HG03135 (cell line): ENCODE measurements at regions not wholly inside any gene's neighbourhood (a gene's known extent, or its start where the extent isn't known, plus 50 kb on each side); places are given as distances from the start of the nearest gene placed in this dataset.

Source experiments
- ATAC-seq: cut with Tn5 transposase; IDR thresholded peaks from one replicate; pipeline ENCODE4 v1.9.1; 2021; ENCODE audit warnings: mild to moderate bottlenecking, moderate library complexity; ENCODE audit not compliant: unreplicated experiment

DNA sequence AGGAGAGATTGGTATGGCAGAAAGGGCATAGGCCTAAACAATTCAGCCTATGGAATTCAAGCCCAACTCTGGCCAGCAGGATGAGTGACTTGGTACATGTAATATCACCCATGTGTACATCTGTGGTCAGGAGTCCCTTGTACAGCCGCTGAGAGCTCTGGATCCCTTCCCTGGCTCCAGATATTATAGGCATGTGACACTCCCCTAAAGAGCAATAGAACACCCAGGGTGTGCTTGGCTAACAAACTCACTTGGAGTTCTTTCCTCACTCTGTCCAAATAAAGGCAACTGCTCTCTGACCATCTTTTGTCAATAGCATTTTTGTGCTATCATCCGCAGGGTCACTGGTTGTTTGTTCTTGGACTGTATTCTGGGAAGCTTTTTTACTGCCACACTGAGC, 197.4 kb upstream of the NCKAP5 start:
- ATAC-seq, result no peak

DNA sequence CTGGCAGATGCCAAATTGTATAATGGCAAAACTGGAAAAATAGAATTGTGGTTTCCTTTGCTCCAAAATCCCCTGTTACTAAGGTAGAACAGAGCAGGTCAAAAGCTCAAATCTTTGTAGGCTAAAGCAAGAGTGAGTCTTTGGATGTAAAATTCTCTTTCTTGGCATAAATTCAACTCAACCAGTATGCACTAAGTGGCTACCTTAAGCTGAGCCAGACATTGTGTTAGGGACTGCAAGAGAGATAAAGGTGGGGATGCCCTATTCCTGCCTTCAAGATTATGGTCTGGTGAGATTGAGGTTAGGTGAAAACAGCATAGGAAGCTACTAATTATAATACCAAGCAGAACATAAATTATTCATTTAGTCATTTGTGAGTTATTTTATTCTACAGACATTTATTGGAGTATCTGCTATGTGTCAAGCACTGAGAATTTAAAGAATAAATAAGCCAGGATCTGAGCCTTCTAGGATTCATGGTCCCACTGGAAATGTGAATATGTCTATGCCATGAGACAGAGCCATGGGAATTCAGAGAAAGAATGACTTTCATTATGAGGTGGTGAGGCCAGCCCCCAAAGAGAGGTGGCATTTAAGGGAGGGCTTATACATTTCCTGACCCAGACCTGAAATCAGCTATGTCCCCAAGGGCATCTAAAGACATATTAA, 198.0 kb upstream of the NCKAP5 start:
- no peak for ATAC-seq

DNA sequence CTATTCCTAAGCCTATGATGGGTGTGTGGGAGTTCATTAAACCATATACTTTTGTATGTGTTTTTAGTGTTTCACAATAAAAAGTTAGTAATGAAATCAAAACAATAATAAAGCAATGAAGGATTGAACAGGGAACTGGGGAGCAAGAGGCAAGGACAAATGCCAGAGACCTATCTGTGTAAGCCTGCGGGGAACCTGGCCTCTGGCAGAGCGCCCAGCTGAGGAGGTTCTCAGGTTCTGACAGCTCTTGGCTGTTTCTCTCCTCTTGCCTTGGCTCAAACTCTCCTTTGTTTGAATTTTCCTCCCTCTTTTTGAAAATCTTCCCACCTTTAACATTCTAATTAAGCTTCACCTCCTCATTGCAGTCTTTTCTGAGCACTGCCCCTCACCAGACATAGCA, 200.0 kb upstream of the NCKAP5 start:
- no peak for ATAC-seq

DNA sequence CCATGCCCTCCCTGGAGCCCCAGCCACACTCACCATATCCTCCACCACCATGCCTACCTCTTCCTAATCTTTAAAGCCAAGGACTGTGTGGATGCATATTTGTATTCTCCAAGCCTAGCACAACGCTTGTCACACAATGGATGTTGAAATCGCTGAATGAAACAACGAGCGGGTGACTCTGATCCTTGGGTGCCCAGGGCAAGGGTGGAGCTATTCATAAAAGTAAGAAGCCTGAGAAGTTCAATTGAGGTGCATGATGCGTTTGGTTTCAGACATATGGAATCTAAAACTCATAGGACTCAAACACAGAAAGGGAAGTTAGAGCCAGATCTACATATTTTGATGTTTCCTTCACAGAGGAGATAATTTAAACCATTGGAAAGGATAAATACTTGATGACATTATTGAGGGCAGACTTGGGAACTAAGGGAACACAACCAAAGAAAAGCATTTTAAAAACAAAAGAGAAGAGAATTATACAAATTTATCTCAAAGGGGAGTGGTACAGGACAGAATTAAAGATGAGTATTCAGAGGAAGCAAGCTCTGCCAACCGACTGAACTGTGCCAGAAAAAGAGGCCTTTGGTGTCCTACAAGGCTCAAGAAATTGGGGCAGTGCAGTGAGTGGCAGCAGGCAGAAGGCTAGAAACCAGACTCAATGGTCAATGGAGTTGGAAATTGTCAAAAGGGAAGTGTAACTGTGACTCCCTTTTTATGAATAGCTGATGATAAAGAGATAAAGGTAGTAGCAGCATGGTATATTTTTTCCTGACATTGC, 200.6 kb upstream of the NCKAP5 start:
- no peak for ATAC-seq

DNA sequence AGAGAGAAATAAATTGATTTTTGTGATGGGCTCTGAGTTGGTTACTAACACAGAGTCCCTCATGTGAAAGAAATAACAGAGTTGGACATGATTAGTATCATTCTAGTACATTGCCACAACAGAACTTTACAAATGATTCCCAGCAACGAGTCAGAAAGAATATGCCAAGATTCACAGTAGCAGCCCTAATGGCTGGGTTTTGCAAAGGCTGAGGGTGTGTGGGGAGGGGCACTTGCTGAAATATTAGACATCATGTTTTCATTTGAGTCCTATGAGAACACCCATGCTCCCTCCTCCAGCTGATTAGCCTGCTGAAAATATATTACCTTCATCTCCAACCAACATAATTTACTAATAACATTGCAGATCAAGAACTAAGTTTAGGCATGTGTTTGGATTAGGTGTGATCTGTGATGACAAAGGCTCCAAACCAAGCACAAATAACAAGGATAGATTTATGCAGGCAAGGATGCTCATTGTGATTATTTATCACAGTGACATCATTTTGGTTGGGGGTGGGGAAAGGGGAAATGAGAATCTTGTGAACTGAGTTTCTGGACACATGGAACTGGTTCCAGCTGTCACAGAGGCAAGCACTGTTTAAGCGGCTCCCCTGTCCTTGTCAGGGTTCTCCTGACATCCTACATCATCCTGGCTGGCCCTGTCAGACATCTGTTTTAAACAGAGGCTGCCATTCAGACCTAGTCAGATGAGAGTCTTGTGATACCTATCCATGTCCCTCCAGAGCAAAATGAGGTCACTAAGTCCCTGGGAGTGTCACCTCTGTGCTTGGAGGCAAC, 205.8 kb upstream of the NCKAP5 start:
- ATAC-seq, result no peak

DNA sequence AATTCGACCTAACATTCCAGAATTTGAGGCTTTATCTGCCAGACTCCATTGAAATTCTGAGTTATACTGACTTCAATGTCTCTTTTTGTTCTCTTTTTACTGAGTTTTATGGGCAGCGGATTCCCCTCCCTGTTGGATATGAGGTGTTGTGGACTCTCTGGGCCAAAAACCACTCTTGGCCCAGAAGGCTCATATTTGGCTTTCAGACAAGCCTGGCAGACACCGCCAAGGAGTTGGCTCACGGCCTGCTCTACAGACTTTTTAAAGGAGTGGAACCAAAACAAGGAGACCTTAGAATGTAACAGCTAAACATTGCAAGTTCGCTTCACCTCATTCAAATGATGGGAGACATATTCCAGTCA, 206.4 kb upstream of the NCKAP5 start:
- no peak for ATAC-seq

DNA sequence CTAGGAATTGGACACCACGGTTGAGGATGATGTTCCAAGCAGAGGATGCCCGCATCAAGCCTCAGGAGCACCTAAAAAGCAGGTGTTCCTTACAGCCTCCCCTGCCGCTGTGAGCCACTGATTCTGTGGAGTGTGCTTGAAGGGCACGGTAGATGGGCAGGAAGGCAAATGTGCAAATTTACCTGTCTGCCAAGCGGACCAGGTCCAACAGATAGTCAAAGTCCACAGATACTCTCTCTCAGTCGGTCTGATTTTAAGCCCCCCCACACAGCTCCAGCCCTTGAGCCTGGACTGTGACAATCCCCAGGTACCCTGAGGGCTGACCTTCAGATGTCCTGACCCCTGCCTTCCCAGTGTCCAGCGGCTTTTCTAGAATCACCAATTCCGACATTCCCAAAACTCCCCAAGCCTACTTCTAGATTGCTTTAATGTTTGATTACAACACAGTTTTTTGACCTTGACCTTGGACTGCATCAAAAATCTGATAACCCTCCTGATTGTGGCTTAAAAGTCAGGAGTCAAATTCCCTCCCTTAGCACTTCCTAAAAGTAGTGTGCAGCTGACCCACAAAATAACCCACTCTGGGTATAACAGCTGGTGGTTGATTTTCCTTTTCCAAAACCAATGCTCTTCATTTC, 208.8 kb upstream of the NCKAP5 start:
- no peak for ATAC-seq

DNA sequence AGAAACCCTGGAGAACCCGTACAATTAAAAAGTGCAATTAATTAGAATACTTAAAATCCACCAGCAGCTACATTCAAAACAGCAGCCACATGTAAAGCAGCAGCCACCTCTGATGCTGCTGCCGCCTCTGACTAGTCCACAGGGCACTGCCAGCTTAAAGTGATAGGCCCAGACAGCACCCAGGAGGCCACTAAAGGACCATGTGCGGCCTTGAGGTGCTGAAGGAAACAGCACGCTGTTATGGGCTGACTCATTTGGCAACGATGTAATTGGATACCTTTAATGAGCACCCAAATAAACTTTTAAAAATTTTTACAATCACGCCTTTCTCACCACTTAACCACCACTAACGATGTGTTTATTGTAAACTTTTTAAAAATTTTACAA, 209.3 kb upstream of the NCKAP5 start:
- ATAC-seq, result no peak

DNA sequence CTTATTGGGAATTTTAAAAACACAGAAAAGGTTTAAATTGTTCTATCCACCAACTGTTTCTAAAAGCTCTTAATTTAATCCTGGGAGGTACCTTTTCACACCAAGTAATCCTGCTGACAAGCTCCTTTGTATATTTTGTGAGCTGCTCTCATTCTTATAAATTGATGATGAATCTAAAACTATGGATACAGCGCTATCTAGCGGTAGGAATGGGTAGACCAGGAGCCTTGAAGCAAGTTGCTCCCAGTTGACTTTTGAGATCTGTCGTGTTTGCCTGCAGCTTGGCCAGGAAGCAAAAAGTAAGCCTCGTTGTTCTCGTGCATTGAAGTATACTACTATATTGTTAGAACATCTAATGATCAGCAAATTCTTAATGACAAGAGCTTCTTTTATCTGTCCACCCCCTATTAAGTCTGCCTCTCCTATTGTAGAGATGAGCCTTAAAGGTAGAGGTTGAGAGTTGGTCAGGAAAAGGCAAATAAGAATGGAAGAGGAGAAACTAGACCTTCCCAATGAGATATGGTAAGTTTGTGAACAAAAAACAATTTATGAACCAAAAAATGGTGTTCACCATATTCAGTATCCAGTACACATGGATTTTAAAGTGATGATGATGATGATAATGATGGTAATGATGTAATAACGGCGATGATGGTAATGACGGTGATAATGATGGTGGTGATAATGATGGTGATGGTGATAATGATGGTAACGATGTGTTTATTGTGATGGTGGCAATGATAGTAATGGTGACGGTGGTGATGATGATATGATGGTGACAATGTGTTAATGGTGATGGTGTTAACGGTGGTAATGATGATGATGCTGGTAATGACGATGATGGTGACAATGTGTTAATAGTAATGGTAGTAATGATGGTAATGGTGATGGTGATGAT, 212.1 kb upstream of the NCKAP5 start:
- ATAC-seq, result no peak

DNA sequence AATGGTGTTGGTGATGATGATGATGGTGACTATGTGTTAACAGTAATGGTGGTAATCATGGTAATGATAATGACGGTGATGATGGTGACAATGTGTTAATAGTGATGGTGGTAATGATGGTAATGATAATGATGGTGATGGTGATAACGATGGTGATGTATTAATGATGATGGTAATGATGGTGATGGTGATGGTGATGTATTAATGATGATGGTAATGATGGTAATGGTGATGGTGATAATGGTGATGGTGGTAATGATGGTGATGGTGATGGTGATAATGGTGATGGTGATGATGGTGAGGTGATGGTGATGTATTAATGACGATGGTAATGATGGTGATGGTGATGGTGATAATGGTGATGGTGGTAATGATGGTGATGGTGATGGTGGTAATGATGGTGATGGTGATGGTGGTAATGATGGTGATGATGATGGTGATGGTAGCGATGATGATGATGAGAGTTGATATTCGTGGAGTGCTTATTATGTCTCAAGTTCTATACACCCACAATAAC, 212.8 kb upstream of the NCKAP5 start:
- no peak for ATAC-seq

DNA sequence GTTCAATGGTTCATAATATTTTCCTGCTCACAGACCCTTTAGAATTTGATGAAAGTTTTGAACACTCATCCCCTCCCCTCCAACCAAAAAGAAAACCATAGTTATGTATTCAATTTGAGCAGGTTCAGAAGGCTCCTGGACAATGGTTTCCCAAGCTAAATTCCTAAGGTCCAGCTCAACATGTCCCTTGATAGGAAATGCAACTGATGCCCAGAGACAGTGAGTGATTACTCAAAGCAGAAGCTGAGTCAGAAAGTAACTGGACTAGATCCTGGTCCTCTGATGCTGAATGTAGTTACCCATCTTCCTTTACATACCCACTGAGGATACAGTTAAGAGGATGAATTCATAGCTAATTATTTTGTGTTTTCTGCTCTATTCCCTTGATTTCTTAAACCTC, 218.9 kb upstream of the NCKAP5 start:
- no peak for ATAC-seq

DNA sequence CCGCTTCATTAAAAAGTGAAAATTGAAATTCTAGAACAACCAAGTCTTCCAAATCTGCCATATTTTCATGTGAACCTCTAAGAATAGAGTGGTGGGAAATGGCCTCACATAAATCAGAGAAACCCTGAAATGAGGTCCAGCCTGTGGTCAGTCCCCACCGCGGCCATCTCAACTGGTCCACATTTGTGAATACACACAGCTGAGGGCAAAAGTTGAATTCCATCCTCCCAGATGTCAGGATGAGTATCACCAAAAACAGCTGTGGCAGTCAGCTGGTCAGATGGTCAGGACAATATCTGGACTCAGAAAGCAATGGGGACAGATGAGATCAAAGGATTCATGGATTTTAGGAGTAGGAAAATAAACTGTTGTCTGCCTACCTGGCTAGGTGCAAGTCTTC, 219.4 kb upstream of the NCKAP5 start:
- no peak for ATAC-seq

DNA sequence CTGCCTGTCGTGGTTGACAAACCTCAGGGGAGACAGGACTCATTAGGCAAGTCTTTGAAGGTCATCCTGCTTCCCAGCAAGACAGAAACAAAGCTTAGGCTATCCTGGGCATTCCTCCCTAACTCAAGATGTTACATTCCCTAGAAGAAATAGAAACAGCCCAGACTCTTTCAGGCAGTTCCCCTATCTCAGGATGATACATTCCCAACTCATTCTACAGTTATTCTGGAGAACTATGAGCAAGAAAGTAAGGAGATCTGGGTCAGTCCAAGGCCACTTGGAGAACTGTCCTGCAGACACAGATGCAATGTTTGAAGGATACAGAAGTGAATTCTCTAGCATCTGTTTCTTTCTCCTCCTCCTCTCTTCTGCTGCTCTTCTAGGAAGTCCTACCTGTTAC, 220.1 kb upstream of the NCKAP5 start:
- no peak for ATAC-seq

DNA sequence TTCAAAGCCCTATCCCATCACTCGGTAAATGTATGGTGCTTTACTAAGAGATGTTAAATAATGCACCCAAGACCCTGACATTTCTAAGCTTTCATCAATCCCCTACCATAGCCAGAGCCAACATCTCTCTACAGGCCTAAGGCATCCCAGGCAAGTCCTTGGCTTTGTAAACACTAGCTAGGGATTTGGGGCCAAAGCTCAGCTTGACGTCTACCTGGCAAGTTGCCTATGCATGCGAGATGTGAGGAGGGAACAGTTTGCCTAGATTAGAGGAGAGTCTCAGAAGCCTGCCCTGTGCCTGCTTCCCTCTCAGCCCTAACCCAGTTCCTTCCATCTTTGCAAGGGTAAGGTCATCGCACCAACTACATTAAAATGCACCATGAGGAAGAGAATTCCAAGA, 221.5 kb upstream of the NCKAP5 start:
- no peak for ATAC-seq

DNA sequence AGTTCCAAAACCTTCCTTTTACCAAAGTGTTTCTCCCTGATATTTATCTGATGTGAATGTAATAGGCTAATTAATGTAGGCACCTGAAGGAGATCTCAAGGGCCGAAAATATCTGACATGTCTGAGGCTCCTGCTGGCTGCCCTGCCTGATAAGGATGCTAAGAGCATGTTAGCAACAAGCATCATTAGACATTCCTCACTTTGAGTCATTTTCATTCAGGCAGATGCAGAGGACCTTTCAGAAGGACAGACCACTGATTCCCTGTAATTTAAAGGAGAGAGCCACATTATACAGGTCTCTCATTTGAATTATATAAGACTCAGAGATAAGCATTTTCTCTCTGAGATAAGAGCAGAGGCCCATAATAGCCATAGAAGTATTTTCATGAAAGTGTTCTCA, 222.4 kb upstream of the NCKAP5 start:
- ATAC-seq, result no peak

DNA sequence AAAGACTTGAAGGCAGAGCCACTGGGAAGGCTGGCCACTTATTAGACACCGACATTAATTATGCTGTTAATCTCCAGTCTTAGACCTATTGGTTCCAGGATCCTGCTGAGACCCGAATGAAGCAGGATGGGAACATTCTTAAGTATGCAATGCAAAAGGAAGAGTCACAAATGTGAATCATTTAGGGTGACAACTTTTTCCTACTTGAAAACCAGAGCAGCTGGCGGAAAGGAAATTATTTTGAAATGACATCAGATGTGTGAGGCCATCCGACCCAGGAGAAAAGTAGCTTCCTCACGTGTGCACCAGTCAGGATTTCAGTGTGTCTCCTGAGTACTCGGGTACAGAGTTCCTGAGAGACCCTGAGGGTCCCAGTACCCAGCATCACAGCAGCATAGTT, 222.9 kb upstream of the NCKAP5 start:
- no peak for ATAC-seq

DNA sequence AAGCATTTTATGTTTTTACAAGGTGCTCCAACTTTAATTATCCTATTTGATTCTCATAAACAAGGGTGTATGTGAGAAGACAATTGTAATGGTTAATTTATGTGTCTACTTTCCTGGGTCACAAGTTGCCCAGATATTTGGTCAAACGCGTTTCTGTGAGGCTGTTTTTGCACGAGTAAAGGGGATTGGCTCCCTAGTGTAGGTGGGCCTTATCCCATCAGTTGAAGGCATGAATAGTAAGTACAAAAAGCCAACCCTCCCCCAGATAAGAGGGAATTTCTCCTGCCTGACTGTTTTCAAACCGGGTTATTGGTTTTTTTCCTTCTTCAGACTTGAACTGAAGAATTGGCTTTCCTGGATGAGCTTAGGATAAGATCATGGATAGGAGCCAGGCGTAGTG, 224.0 kb upstream of the NCKAP5 start:
- ATAC-seq, result no peak

DNA sequence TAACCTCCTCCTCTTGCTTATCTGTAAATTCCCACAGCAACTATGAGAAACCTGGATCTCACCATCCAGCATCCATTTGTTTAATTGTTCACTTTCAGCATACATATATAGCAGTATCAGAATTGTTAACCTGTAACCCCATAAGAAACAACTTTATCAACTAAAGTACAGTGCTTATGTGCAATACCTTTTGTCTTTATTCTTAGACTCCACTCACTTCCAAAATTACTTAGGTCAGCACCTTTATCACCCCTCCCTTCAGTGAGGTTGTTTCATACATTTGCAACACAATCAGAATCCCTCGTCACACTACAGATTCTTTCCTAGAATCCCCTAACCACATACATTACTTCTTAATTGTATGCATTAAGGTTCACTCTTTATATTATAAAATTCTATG, 225.9 kb upstream of the NCKAP5 start:
- ATAC-seq, result no peak

DNA sequence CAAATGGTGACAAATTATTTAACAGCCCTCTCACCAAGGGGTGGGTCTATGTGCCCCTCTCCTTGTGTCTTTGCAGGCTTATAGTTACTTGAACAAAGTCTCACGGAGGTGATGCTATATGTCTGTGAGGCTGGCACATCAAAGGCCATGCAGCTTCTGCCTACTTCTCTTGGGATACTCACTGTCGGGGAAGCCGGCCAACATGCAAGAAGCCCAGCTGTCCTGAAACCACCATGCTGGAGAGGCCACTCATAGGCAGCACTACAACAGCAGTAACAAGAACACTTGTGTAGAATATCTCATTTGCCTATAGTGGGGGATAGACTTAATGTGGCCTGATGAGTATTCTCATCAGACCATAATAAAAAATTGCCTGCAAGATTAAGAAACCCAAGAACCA, 233.7 kb upstream of the NCKAP5 start:
- ATAC-seq, result no peak

DNA sequence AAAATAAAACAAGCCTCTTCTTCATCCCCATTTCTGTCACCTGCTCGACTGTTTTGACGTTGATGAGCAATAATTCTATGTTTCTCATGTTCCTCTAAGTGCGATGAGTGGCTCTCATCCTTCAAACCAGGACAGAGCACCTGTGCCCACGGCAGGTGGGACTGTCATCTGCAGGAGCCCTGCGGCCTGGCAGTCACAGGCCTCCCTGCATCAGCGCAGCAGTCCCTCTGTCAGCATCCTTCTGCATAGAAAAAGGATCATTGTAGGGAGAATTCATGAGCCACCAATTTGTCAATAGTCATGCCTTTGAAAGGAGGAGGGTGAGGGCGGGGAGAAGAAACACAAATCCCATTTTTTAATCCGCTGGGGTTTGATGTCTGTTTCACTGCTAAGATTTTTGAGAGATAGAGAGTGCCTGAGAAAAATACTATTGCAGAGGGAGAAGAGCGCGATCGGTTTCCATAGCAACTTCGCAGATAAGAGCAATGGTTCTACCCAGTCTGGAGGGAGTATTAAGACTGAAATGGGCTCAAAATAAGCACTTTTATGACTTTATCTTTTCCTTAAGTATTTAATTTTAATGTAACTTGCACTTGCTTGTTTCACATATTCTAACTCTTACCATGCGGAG, 234.3 kb upstream of the NCKAP5 start:
- no peak for ATAC-seq
